ENCODE measurements at regions not wholly inside any gene's neighbourhood (a gene's known extent, or its start where the extent isn't known, plus 50 kb on each side); places are given as distances from the start of the nearest gene placed in this dataset.
A peak's percentile ranks its signal among the peaks of the same experiment; 100 is the strongest.

- Histone ChIP-seq H3K79me2 (ENCODE audit: control insufficient read depth, insufficient read depth, low read length, poor library complexity) (no peaks in the 10 kb centered on the region), H3K79me1 (ENCODE audit: low read length) (no peaks in the 10 kb centered on the region), H2BK12ac (ENCODE audit: low read length) (peak overlapping the region; percentile 44), H4K12ac (ENCODE audit: low read depth, low read length) (no peak overlapping the region), H4K8ac (ENCODE audit: low read depth, low read length) (no peak overlapping the region), H4K91ac (ENCODE audit: low read depth, low read length) (peak overlapping the region; percentile 18), H2BK120ac (ENCODE audit: insufficient read depth, low read length, poor library complexity) (no peak overlapping the region), H2AK5ac (ENCODE audit: low read length) (no peak overlapping the region), H3K27ac (ENCODE audit: low read depth, low read length) (no peak overlapping the region), H3K4me2 (ENCODE audit: low read length) (no peak overlapping the region), H3K4me1 (ENCODE audit: control insufficient read depth in 1 of 2, insufficient read depth in 2 of 2, low read length in 2 of 2) (peaks cover 4 to 6% of the 10 kb centered on the region in 2 experiments), H3K4ac (ENCODE audit: low read depth, low read length) (no peak overlapping the region), H3K4me3 (ENCODE audit: low read depth, low read length) (no peak overlapping the region), H3K9me3 (ENCODE audit: insufficient read depth, low read depth, low read length) (peaks cover 3% of the 10 kb centered on the region), H3K9ac (ENCODE audit: low read length) (no peak overlapping the region), H3K36me3 (ENCODE audit: control insufficient read depth in 1 of 2, insufficient read depth in 2 of 2, low read length in 2 of 2) (no peaks in the 10 kb centered on the region), H2AFZ (ENCODE audit: insufficient read depth, low read length, poor library complexity) (no peak overlapping the region), H2BK5ac (ENCODE audit: low read depth, low read length, poor library complexity) (no peak overlapping the region), H3K14ac (ENCODE audit: low read length) (peak overlapping the region; percentile 25), H3K18ac (ENCODE audit: low read length) (no peak overlapping the region), H3K27me3 (ENCODE audit: insufficient read depth, low read length) (no peaks in the 10 kb centered on the region), H3K23ac (ENCODE audit: low read length) (no peak overlapping the region)
- WGBS (ENCODE audit: extremely low coverage, insufficient coverage, insufficient read length), result no CpG with 5 or more reads among the region's 5 CpGs
- DNase-seq, result no peak
Measured at GRCh38 chr20:56979125-56979524, 287.3 kb downstream of the BMP7 start.

GRCh38 chr20:56981301-56981700 lies 285.1 kb downstream of the BMP7 start:
- WGBS (ENCODE audit: extremely low coverage, insufficient coverage, insufficient read length), result no CpG with 5 or more reads among the region's 5 CpGs
- Histone ChIP-seq H2AK5ac (ENCODE audit: low read length) (no peak overlapping the region), H3K27ac (ENCODE audit: low read depth, low read length) (no peak overlapping the region), H3K14ac (ENCODE audit: low read length) (no peak overlapping the region), H2BK12ac (ENCODE audit: low read length) (peak overlapping the region; percentile 17), H3K4me1 (ENCODE audit: control insufficient read depth in 1 of 2, insufficient read depth in 2 of 2, low read length in 2 of 2) (peaks cover 0 to 3% of the 10 kb centered on the region in 2 experiments), H4K91ac (ENCODE audit: low read depth, low read length) (peak overlapping the region; percentile 12), H3K9me3 (ENCODE audit: insufficient read depth, low read depth, low read length) (peaks cover 6% of the 10 kb centered on the region), H3K36me3 (ENCODE audit: control insufficient read depth in 1 of 2, insufficient read depth in 2 of 2, low read length in 2 of 2) (no peaks in the 10 kb centered on the region), H2AFZ (ENCODE audit: insufficient read depth, low read length, poor library complexity) (no peak overlapping the region), H4K12ac (ENCODE audit: low read depth, low read length) (no peak overlapping the region), H2BK120ac (ENCODE audit: insufficient read depth, low read length, poor library complexity) (no peak overlapping the region), H3K4me3 (ENCODE audit: low read depth, low read length) (no peak overlapping the region), H3K4ac (ENCODE audit: low read depth, low read length) (no peak overlapping the region), H3K23ac (ENCODE audit: low read length) (no peak overlapping the region), H3K18ac (ENCODE audit: low read length) (no peak overlapping the region), H3K4me2 (ENCODE audit: low read length) (no peak overlapping the region), H2BK5ac (ENCODE audit: low read depth, low read length, poor library complexity) (no peak overlapping the region), H4K8ac (ENCODE audit: low read depth, low read length) (no peak overlapping the region), H3K27me3 (ENCODE audit: insufficient read depth, low read length) (no peaks in the 10 kb centered on the region), H3K79me2 (ENCODE audit: control insufficient read depth, insufficient read depth, low read length, poor library complexity) (no peaks in the 10 kb centered on the region), H3K79me1 (ENCODE audit: low read length) (no peaks in the 10 kb centered on the region), H3K9ac (ENCODE audit: low read length) (no peak overlapping the region)
- peak in 1 of 2 donors; percentile 67 for DNase-seq

GRCh38 chr20:56983813-56984212 lies 282.6 kb downstream of the BMP7 start:
- H3K4me3 ChIP-seq (ENCODE audit: low read depth, low read length), result no peak overlapping the region
- H2AFZ ChIP-seq (ENCODE audit: insufficient read depth, low read length, poor library complexity), result no peak overlapping the region
- H3K23ac ChIP-seq (ENCODE audit: low read length), result no peak overlapping the region
- no peaks in the 10 kb centered on the region for H3K79me2 ChIP-seq (ENCODE audit: control insufficient read depth, insufficient read depth, low read length, poor library complexity)
- no peak overlapping the region for H2AK5ac ChIP-seq (ENCODE audit: low read length)
- no peak overlapping the region for H2BK5ac ChIP-seq (ENCODE audit: low read depth, low read length, poor library complexity)
- peaks cover 7 to 11% of the 10 kb centered on the region in 2 experiments for H3K4me1 ChIP-seq (ENCODE audit: control insufficient read depth in 1 of 2, insufficient read depth in 2 of 2, low read length in 2 of 2)
- no peak for DNase-seq
- peak overlapping the region; percentile 40 for H2BK12ac ChIP-seq (ENCODE audit: low read length)
- H3K27me3 ChIP-seq (ENCODE audit: insufficient read depth, low read length), result no peaks in the 10 kb centered on the region
- no peak overlapping the region for H4K91ac ChIP-seq (ENCODE audit: low read depth, low read length)
- no peaks in the 10 kb centered on the region for H3K36me3 ChIP-seq (ENCODE audit: control insufficient read depth in 1 of 2, insufficient read depth in 2 of 2, low read length in 2 of 2)
- H3K4ac ChIP-seq (ENCODE audit: low read depth, low read length), result no peak overlapping the region
- no peak overlapping the region for H3K9ac ChIP-seq (ENCODE audit: low read length)
- H4K8ac ChIP-seq (ENCODE audit: low read depth, low read length), result no peak overlapping the region
- H3K14ac ChIP-seq (ENCODE audit: low read length), result no peak overlapping the region
- H3K27ac ChIP-seq (ENCODE audit: low read depth, low read length), result no peak overlapping the region
- H3K18ac ChIP-seq (ENCODE audit: low read length), result no peak overlapping the region
- no peak overlapping the region for H2BK120ac ChIP-seq (ENCODE audit: insufficient read depth, low read length, poor library complexity)
- no peak overlapping the region for H4K12ac ChIP-seq (ENCODE audit: low read depth, low read length)
- no peak overlapping the region for H3K4me2 ChIP-seq (ENCODE audit: low read length)
- peaks cover 6% of the 10 kb centered on the region for H3K9me3 ChIP-seq (ENCODE audit: insufficient read depth, low read depth, low read length)
- H3K79me1 ChIP-seq (ENCODE audit: low read length), result peaks cover 10% of the 10 kb centered on the region

DNA sequence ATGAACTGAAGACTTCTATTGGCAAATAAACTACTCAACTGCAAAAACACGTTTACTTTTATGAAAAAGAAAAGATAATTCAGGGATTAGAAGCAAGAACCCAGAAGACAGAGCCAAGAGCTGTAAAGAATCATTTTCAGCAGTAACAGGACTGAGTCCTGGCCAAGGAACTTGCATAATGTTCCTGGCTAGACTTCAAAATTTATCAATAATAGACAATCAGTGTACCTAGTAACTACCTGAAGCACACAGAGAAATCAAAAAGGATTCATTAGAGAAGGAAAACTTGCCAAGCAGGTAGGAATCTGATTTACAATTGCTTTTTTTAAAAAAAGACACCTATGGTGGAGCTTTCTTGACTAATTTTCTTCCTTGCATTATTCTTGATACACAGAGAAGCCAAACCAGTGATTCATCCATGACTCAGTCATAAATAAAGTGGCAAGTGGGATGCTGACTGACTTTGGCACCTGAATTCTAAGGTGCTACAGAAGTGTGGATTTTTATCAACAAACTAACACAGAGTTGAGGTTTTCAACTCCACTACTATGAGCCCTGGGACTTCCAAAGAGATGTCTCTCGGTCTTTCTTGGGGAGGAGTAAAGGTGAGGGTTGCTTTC lies 281.3 kb downstream of the BMP7 start:
- Histone ChIP-seq H4K91ac (ENCODE audit: low read depth, low read length) (no peak overlapping the region), H3K79me1 (ENCODE audit: low read length) (peaks cover 12% of the 10 kb centered on the region), H2BK120ac (ENCODE audit: insufficient read depth, low read length, poor library complexity) (no peak overlapping the region), H3K4ac (ENCODE audit: low read depth, low read length) (no peak overlapping the region), H2AFZ (ENCODE audit: insufficient read depth, low read length, poor library complexity) (no peak overlapping the region), H4K8ac (ENCODE audit: low read depth, low read length) (no peak overlapping the region), H3K14ac (ENCODE audit: low read length) (no peak overlapping the region), H3K36me3 (ENCODE audit: control insufficient read depth in 1 of 2, insufficient read depth in 2 of 2, low read length in 2 of 2) (no peaks in the 10 kb centered on the region), H3K4me2 (ENCODE audit: low read length) (no peak overlapping the region), H4K12ac (ENCODE audit: low read depth, low read length) (no peak overlapping the region), H2BK12ac (ENCODE audit: low read length) (no peak overlapping the region), H3K23ac (ENCODE audit: low read length) (no peak overlapping the region), H3K4me1 (ENCODE audit: control insufficient read depth in 1 of 2, insufficient read depth in 2 of 2, low read length in 2 of 2) (peaks cover 7 to 11% of the 10 kb centered on the region in 2 experiments), H3K18ac (ENCODE audit: low read length) (no peak overlapping the region), H3K79me2 (ENCODE audit: control insufficient read depth, insufficient read depth, low read length, poor library complexity) (no peaks in the 10 kb centered on the region), H3K9ac (ENCODE audit: low read length) (no peak overlapping the region), H3K4me3 (ENCODE audit: low read depth, low read length) (no peak overlapping the region), H3K9me3 (ENCODE audit: insufficient read depth, low read depth, low read length) (peaks cover 6% of the 10 kb centered on the region), H2AK5ac (ENCODE audit: low read length) (no peak overlapping the region), H2BK5ac (ENCODE audit: low read depth, low read length, poor library complexity) (no peak overlapping the region), H3K27ac (ENCODE audit: low read depth, low read length) (no peak overlapping the region), H3K27me3 (ENCODE audit: insufficient read depth, low read length) (no peaks in the 10 kb centered on the region)
- DNase-seq, result peak in 1 of 2 donors; percentile 32
- no CpG with 5 or more reads among the region's 2 CpGs for WGBS (ENCODE audit: extremely low coverage, insufficient coverage, insufficient read length)
